ENCODE measurements at regions not wholly inside any gene's neighbourhood (a gene's known extent, or its start where the extent isn't known, plus 50 kb on each side); places are given as distances from the start of the nearest gene placed in this dataset.
"Not testable (repeated sequence)": the region's sequence is repeated elsewhere in the genome, so short reads cannot be mapped to it uniquely, and the experiment has no call there.

GRCh38 chr5:89711526-89711925 lies 698.0 kb downstream of the CETN3 start:
- no peak for DNase-seq

GRCh38 chr5:89710006-89710405 lies 699.5 kb downstream of the CETN3 start:
- no peak for DNase-seq

- DNase-seq: no peak
Measured at GRCh38 chr5:89707891-89708290, 701.7 kb downstream of the CETN3 start.

DNA sequence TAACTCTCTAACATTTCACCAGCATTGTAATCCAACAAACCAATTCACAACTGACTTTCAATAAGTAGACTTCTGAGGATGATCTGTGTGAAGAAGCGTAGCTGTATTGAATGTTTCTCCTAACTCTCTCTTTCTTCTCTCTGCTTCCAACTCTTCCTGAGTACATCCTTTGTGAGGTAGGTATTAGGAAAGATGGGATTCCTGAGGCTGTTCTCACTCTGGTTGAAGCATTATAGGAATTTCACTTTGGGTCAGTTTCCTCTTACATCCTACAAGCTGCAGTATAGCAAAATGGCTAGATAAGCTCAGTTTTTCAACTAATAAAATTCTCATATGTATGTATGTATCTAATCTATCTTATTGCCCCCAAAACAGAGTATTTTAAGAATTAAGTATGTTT lies 702.8 kb downstream of the CETN3 start:
- DNase-seq: no peak

GRCh38 chr5:89703817-89704216 lies 705.7 kb downstream of the CETN3 start:
- DNase-seq: no peak

- no peak for DNase-seq
Measured at GRCh38 chr5:89698028-89698427, 711.5 kb downstream of the CETN3 start.

- no peak for DNase-seq
Measured at GRCh38 chr5:89697581-89697980, 712.0 kb downstream of the CETN3 start.

GRCh38 chr5:89695371-89695770 lies 714.2 kb downstream of the CETN3 start:
- DNase-seq: no peak

DNA sequence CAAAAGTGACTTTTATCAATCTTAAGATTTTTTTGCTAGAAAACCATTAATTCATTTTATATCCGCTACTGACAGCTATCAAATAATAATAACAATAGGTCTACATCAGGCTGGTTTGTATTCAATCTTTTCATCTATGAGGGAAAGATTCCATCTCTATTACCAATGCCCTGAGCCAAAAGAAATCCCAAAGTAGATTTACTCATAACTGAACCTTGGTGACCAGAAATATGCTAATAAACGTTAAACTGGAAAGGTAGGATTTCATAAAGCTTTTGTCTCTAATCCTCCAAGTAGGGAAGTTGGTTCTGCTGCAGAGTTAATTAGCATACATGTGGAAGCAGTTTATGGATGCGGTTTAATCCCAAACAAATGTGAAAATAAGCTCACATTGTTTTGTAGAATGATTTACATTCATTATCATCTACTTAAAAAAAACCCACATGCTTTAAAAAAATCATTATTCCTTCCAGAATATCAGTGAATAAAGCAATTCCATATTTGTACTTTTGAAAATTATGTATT lies 715.5 kb downstream of the CETN3 start:
- no peak for DNase-seq

DNA sequence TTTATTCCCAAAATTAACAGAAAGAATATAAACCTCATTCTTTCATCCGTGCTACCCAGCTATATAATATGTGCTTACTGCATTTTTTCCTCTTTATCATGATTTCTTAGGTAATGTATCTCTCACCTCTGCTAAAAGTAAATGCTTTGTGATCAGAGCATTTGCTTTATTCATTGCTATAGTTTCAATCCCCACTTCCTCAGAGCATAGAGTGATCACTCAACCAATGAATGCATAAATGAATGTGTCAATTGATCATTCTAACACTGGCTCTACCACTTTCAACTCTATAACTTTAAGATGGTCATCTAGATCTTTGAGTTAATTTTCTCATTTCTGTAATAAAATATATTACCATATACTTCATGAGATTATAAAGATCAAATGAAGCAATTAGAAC lies 719.2 kb downstream of the CETN3 start:
- DNase-seq: no peak

DNA sequence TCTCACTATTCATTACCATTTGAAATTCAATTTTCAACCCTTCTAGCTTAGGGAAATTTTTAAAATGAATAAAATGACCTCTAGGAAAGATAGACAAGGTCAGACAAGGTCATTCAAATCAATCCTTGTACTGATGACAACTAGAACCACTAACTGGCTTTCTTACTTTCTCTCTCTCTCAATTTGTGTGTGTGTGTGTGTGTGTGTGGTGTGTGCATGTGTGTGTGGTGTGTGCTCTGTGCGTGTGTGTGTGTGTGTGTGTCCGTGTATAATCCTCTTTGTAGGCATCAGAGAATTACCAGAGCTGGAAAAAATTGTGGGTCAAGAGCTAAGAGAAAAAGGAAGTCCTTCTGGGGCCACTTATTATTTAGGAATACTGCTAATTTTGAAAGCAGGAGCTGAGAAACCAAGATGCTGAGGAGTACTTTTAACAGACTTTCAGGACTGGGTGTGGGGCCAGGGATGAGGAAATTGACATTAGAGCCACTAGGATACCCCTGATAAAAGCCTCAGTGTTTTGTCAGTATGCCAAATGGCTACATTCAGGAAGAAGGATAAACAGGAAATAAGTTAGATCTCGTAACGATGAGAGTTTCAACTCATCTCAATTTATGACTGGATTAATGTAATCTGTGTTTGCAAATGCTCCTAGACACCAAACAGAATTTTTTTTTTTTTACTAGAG lies 723.3 kb downstream of the CETN3 start:
- DNase-seq: no peak

- DNase-seq: no peak
Measured at GRCh38 chr5:89676634-89677033, 732.9 kb downstream of the CETN3 start.

- DNase-seq: no peak
Measured at GRCh38 chr5:89673019-89673418, 736.5 kb downstream of the CETN3 start.

DNA sequence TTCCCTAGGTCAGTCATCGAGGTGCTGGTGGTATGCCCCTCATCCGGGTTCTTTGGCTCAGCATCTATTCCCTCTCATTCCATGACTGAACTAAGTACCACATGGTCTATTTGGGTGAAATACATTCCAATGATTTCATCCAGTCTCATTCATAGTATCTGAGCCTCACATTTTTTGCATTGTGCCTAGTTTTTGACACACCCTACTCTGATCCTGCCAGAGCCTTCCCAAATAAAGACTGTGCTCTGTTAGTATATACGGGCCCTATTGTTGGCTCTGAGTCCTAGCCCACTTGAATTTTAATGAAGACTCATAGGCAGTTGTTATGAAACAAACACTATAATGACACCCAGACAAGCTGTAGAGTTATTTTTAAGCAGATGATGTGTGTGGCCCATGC lies 740.7 kb downstream of the CETN3 start:
- no peak for DNase-seq

DNA sequence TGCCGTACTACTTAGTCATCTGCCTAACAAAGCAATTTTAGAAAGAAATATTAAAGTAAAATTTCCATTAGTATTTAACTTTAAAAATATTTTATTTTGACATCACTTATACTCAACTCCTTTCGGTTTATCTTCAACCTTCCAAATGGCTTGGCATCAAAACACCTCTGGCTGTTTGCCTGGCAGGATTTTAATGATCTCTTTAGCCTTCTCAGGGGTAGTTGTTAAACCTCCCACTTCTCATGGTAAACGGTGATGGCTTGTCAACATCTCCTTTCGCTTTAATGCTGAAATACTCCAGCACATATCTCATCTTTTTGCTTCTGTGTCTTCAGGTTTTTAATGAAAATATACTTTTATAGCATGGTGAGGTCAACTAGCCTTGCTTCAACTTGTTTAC lies 747.1 kb downstream of the CETN3 start:
- no peak for DNase-seq

GRCh38 chr5:89638871-89639270 lies 755.9 kb upstream of the MEF2C start:
- no peak for DNase-seq

DNA sequence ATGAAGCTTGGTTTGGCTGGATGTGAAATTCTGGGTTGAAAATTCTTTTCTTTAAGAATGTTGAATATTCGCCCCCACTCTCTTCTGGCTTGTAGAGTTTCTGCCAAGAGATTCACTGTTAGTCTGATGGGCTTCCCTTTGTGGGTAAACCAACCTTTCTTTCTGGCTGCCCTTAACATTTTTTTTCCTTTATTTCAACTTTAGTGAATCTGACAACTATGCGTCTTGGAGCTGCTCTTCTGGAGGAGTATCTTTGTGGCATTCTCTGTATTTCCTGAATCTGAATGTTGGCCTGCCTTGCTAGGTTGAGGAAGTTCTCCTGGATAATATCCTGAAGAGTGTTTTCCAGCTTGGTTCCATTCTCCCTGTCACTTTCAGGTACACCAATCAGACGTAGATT lies 751.2 kb upstream of the MEF2C start:
- not testable (repeated sequence) for DNase-seq

DNA sequence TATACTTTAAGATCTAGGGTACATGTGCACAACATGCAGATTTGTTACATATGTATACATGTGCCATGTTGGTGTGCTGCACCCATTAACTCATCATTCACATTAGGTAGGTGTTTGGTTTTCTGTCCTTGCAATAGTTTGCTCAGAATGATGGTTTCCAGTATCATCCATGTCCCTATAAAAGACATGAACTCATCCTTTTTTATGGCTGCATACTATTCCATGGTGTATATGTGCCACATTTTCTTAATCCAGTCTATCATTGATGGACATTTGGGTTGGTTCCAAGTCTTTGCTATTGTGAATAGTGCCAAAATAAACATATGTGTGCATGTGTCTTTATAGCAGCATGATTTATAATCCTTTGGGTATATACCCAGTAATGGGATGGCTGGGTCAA lies 747.1 kb upstream of the MEF2C start:
- not testable (repeated sequence) for DNase-seq

GRCh38 chr5:89628876-89629635 lies 746.1 kb upstream of the MEF2C start:
- DNase-seq: no peak

GRCh38 chr5:89615839-89616518 lies 733.0 kb upstream of the MEF2C start:
- no peak for DNase-seq

DNA sequence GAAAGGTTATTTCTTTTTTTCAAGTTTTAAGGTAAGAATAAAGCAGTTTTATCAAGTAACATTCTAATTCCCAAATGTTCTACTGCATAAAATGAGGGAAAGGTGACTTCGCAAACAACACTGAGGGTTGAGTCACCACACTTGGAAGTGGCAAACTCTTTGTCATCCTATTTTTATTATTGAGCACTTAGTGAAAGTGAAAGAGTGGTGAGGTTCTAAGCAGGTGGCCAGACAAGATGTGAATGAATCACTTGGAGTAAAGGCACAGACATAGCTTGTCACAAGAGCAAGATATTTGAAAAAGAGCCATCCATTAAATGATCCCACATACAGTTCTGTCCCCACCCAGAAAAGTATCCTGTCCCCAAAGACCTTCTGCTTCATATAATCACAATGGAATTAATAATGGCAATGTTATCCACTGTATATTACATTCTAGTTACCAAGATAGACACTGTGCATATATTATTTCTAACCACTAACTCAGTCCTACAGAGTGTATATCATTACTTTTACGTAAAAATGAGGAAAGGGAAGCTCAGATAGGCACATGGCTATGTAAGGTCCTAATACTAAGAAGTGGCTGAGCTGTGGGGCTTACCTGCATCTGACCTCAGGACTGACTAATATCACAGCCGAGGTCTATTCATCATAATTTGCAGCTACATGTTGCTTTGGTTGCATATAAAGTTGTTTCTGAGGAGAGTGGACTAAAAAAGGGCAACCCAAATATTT lies 730.4 kb upstream of the MEF2C start:
- DNase-seq: no peak

DNA sequence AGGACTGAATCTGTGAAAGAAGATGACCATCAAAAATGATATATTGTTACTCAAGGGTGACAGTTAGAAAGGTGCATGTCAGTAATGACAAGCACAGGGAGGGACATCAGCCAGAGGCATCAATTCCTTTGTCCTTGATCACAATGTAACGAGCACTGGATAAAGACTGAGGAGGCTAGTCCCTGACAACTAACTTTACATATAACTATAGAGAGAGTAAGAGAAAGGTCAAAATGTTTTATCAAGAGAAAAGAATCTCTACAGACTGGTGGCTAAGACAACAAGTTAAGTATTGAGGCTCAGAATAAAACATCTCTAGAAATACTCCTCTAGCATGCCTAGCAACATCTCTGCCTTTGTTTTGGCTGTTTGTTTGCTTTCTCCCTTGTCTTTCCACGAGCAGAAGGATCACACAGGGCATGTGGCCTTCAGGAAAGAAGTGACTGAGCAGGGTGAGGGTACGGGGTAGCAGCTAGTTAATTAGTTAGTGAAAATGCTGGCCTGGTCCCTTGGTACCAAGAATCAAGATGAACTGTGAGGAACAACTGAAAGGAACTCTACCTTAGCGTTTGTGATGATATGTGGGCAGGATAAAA lies 724.1 kb upstream of the MEF2C start:
- no peak for DNase-seq

- no peak for DNase-seq
Measured at GRCh38 chr5:89604342-89604741, 721.4 kb upstream of the MEF2C start.

Data from CD4-positive, alpha-beta T cell treated with Interleukin-12 subunit alpha and Interleukin-12 subunit beta, for 1 hour (primary cell).